PC-3 (cell line): ENCODE measurements at regions not wholly inside any gene's neighbourhood (a gene's known extent, or its start where the extent isn't known, plus 50 kb on each side); places are given as distances from the start of the nearest gene placed in this dataset.

ENCODE experiments used
- CTCF ChIP-seq: fragments of 300-600 bp; sonication (generic); conservative IDR thresholded peaks from 2 replicates; pipeline ENCODE4 v1.5.1; 2017; ENCODE audit warnings: antibody characterized with exemption, low read depth, mild to moderate bottlenecking, low read length
- EZH2phosphoT487 ChIP-seq: fragments of 300-600 bp; sonication (generic); IDR thresholded peaks from 2 replicates; pipeline ENCODE4 v1.6.1; 2018; ENCODE audit warnings: mild to moderate bottlenecking, antibody characterized with exemption, low read length, borderline replicate concordance

GRCh38 chr2:237208373-237209260 is 122.9 kb downstream of the COPS8 start:
- TF ChIP-seq CTCF (no peak), EZH2phosphoT487 (no peak)
